HepG2 (cell line): ENCODE measurements at regions not wholly inside any gene's neighbourhood (a gene's known extent, or its start where the extent isn't known, plus 50 kb on each side); places are given as distances from the start of the nearest gene placed in this dataset.

ENCODE experiments used
- BCL3 ChIP-seq: sonication (generic); formaldehyde crosslinking; IDR thresholded peaks from 2 replicates; pipeline ENCODE4 v1.5.1; 2020; ENCODE audit warnings: mild to moderate bottlenecking, missing genetic modification reagents, moderate library complexity
- CCAR2 ChIP-seq: fragments of 200-400 bp; formaldehyde crosslinking; optimal IDR thresholded peaks from 2 replicates; pipeline ENCODE3; 2018; ENCODE audit warnings: low read depth, mild to moderate bottlenecking, low read length, moderate library complexity
- CSRNP2 ChIP-seq: sonication (generic); formaldehyde crosslinking; conservative IDR thresholded peaks from 2 replicates; pipeline ENCODE4 v1.8.0; 2022; ENCODE audit warnings: low read depth, missing genetic modification reagents
- E2F1 ChIP-seq: sonication (generic); formaldehyde crosslinking; IDR thresholded peaks from 2 replicates; pipeline ENCODE4 v1.5.0; 2020; ENCODE audit warnings: missing genetic modification reagents
- EED ChIP-seq: sonication (generic); formaldehyde crosslinking; IDR thresholded peaks from 2 replicates; pipeline ENCODE4 v1.5.0; 2020; ENCODE audit warnings: mild to moderate bottlenecking, missing genetic modification reagents
- GABPB1 ChIP-seq: IDR thresholded peaks from 2 replicates; pipeline ENCODE4 v1.6.1; 2016; ENCODE audit warnings: mild to moderate bottlenecking, missing genetic modification reagents, moderate library complexity, missing compliant biosample characterization
- HOXA7 ChIP-seq: sonication (generic); formaldehyde crosslinking; IDR thresholded peaks from 2 replicates; pipeline ENCODE4 v1.8.1; 2022; ENCODE audit warnings: mild to moderate bottlenecking, missing genetic modification reagents, moderate library complexity
- KDM2A ChIP-seq: sonication (generic); formaldehyde crosslinking; IDR thresholded peaks from 2 replicates; pipeline ENCODE4 v1.4.0; 2020; ENCODE audit warnings: low read depth, missing genetic modification reagents, borderline replicate concordance
- MED1 ChIP-seq: sonication (generic); formaldehyde crosslinking; IDR thresholded peaks from 2 replicates; pipeline ENCODE4 v1.4.0; 2020; ENCODE audit warnings: missing genetic modification reagents
- MEIS2 ChIP-seq: sonication (generic); formaldehyde crosslinking; IDR thresholded peaks from 2 replicates; pipeline ENCODE4 v1.9.0; 2021; ENCODE audit warnings: mild to moderate bottlenecking, missing genetic modification reagents
- MIER3 ChIP-seq: IDR thresholded peaks from 2 replicates; pipeline ENCODE4 v1.6.1; 2016; ENCODE audit warnings: missing compliant biosample characterization, borderline replicate concordance
- MXI1 ChIP-seq: IDR thresholded peaks from 3 replicates; pipeline ENCODE4 v1.6.1; 2012; ENCODE audit warnings: low read depth, low read length, inconsistent platforms, borderline replicate concordance
- NFKB2 ChIP-seq: sonication (generic); formaldehyde crosslinking; IDR thresholded peaks from 2 replicates; pipeline ENCODE4 v1.4.0; 2020; ENCODE audit warnings: missing genetic modification reagents, borderline replicate concordance
- RBFOX2 ChIP-seq: fragments of 200-400 bp; formaldehyde crosslinking; IDR thresholded peaks from 2 replicates; pipeline ENCODE4 v1.6.1; 2017; ENCODE audit warnings: low read depth, mild to moderate bottlenecking, low read length
- RORA ChIP-seq: sonication (generic); formaldehyde crosslinking; IDR thresholded peaks from 2 replicates; pipeline ENCODE4 v1.5.0; 2020; ENCODE audit warnings: mild to moderate bottlenecking, missing genetic modification reagents, moderate library complexity
- SAFB2 ChIP-seq: sonication (generic); formaldehyde crosslinking; IDR thresholded peaks from 2 replicates; pipeline ENCODE4 v1.5.1; 2020; ENCODE audit warnings: missing genetic modification reagents, low read depth, mild to moderate bottlenecking, borderline replicate concordance
- SIX1 ChIP-seq: sonication (generic); formaldehyde crosslinking; IDR thresholded peaks from 2 replicates; pipeline ENCODE4 v1.4.0; 2020; ENCODE audit warnings: missing genetic modification reagents, borderline replicate concordance
- SNRNP70 ChIP-seq: fragments of 200-400 bp; formaldehyde crosslinking; IDR thresholded peaks from 2 replicates; pipeline ENCODE4 v1.6.1; 2017; ENCODE audit warnings: mild to moderate bottlenecking, low read depth, low read length, moderate library complexity
- TCF7L2 ChIP-seq: IDR thresholded peaks from 2 replicates; pipeline ENCODE4 v1.6.1; 2011; ENCODE audit warnings: mild to moderate bottlenecking, low read depth, low read length, moderate library complexity
- ZHX1 ChIP-seq: sonication (generic); formaldehyde crosslinking; IDR thresholded peaks from 2 replicates; pipeline ENCODE4 v1.8.1; 2022; ENCODE audit warnings: low read depth, mild to moderate bottlenecking, missing genetic modification reagents
- ZMYM4 ChIP-seq: sonication (generic); formaldehyde crosslinking; IDR thresholded peaks from 2 replicates; pipeline ENCODE4 v1.8.1; 2023; ENCODE audit warnings: mild to moderate bottlenecking, missing genetic modification reagents
- ZNF20 ChIP-seq: sonication (generic); formaldehyde crosslinking; IDR thresholded peaks from 2 replicates; pipeline ENCODE4 v1.4.0; 2020; ENCODE audit warnings: mild to moderate bottlenecking, moderate library complexity, missing genetic modification reagents
- ZNF224 ChIP-seq: sonication (generic); formaldehyde crosslinking; IDR thresholded peaks from 2 replicates; pipeline ENCODE4 v1.5.0; 2020; ENCODE audit warnings: mild to moderate bottlenecking, missing genetic modification reagents
- ZNF549 ChIP-seq: sonication (generic); formaldehyde crosslinking; IDR thresholded peaks from 2 replicates; pipeline ENCODE4 v1.5.0; 2020; ENCODE audit warnings: missing genetic modification reagents
- ZNF563 ChIP-seq: sonication (generic); formaldehyde crosslinking; IDR thresholded peaks from 2 replicates; pipeline ENCODE4 v1.8.0; 2022; ENCODE audit warnings: mild to moderate bottlenecking, moderate library complexity, missing genetic modification reagents
- ZSCAN30 ChIP-seq: sonication (generic); formaldehyde crosslinking; IDR thresholded peaks from 2 replicates; pipeline ENCODE4 v1.5.0; 2020; ENCODE audit warnings: mild to moderate bottlenecking, missing genetic modification reagents

GRCh38 chr3:72571638-72572114 lies 276.6 kb downstream of the SHQ1 start (continued):
- TF ChIP-seq RORA (CRISPR knock-in tag) (no peak), E2F1 (CRISPR knock-in tag) (no peak), ZMYM4 (CRISPR knock-in tag) (no peak; the same call in 1 of the 2 replicates), ZNF224 (CRISPR knock-in tag) (no peak), NFKB2 (CRISPR knock-in tag) (no peak), TCF7L2 (no peak), MEIS2 (CRISPR knock-in tag) (no peak), SAFB2 (CRISPR knock-in tag) (no peak; the same call in 1 of the 2 replicates), ZNF549 (no peak), MED1 (CRISPR knock-in tag) (peak; percentile 94), ZNF563 (CRISPR knock-in tag) (no peak), SNRNP70 (no peak), GABPB1 (CRISPR knock-in tag) (peak; percentile 72), ZNF20 (CRISPR knock-in tag) (no peak), MIER3 (CRISPR knock-in tag) (peak; percentile 69; the same call in 1 of the 2 replicates), CSRNP2 (CRISPR knock-in tag) (no peak), EED (CRISPR knock-in tag) (no peak), CCAR2 (no peak), RBFOX2 (peak; percentile 59), KDM2A (CRISPR knock-in tag) (0 out of 2 replicates have a peak, but pooled peaks have one; percentile 12), BCL3 (no peak), ZHX1 (CRISPR knock-in tag) (no peak), SIX1 (CRISPR knock-in tag) (no peak), HOXA7 (CRISPR knock-in tag) (no peak), MXI1 (no peak), ZSCAN30 (CRISPR knock-in tag) (no peak)
